ENCODE measurements at regions not wholly inside any gene's neighbourhood (a gene's known extent, or its start where the extent isn't known, plus 50 kb on each side); places are given as distances from the start of the nearest gene placed in this dataset.
A peak's percentile ranks its signal among the peaks of the same experiment; 100 is the strongest.

DNA sequence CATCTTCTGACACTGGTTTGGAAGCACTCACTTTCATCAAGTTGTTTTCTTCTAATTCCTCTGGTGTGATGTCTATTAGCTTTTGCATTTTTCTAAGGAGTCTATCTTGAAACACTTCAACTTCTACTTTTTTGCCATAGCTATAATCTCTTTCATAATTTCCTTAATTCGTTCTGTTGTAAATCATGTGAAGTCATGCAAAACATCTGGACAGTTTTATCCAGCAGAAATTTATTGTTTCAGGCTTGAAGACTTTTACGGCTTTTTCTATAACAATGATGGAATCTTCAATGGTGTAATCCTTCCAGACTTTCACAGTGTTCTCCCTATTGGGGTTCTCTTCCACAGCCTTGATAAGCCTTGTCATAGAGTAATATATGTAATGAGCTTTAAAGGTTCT lies 74.9 kb upstream of the PABPC4L start:
- Mint-ChIP-seq H3K36me3 (ENCODE audit: low read depth, unreplicated experiment) (no peaks in the 10 kb centered on the region), H3K27me3 (ENCODE audit: low read depth, unreplicated experiment) (no peaks in the 10 kb centered on the region), H3K4me3 (ENCODE audit: unreplicated experiment) (no peak overlapping the region), H3K4me1 (ENCODE audit: low read depth, unreplicated experiment) (no peaks in the 10 kb centered on the region), H3K9me3 (ENCODE audit: unreplicated experiment) (no peaks in the 10 kb centered on the region), H3K27ac (ENCODE audit: unreplicated experiment) (no peak overlapping the region)
- Histone ChIP-seq H3K27ac (ENCODE audit: low read depth, low read length) (no peak overlapping the region), H3K79me2 (ENCODE audit: insufficient read depth, low read length) (no peaks in the 10 kb centered on the region), H3K4me3 (ENCODE audit: insufficient read depth, low read depth, low read length) (no peak overlapping the region), H3K4me1 (ENCODE audit: insufficient read depth, low read length) (no peaks in the 10 kb centered on the region), H3K27me3 (ENCODE audit: insufficient read depth, low read length) (no peaks in the 10 kb centered on the region), H3K9me3 (ENCODE audit: insufficient read depth, low read depth, low read length) (no peaks in the 10 kb centered on the region), H3K9ac (ENCODE audit: low read length) (no peak overlapping the region), H2AFZ (ENCODE audit: low read depth, low read length) (no peak overlapping the region), H3K4me2 (ENCODE audit: low read length) (no peak overlapping the region), H4K20me1 (ENCODE audit: insufficient read depth, low read length) (no peaks in the 10 kb centered on the region), H3K36me3 (ENCODE audit: insufficient read depth, low read length) (no peaks in the 10 kb centered on the region)
- FAIRE-seq (peak; percentile 5), DNase-seq (ENCODE audit: low read depth) (no peak)
- no peak for TF ChIP-seq EZH2 (IDR thresholded peaks at IDR 0.05; ENCODE audit: insufficient read depth, low read length)
- TF ChIP-seq CTCF (IDR thresholded peaks at IDR 0.05; ENCODE audit: insufficient read depth, low read depth, low read length): no peak

- no peak overlapping the region for H3K27ac Mint-ChIP-seq (ENCODE audit: unreplicated experiment)
- Histone ChIP-seq H4K20me1 (ENCODE audit: insufficient read depth, low read length) (no peaks in the 10 kb centered on the region), H3K36me3 (ENCODE audit: insufficient read depth, low read length) (no peaks in the 10 kb centered on the region), H3K27me3 (ENCODE audit: insufficient read depth, low read length) (no peaks in the 10 kb centered on the region), H2AFZ (ENCODE audit: low read depth, low read length) (no peak overlapping the region), H3K9ac (ENCODE audit: low read length) (no peak overlapping the region), H3K4me2 (ENCODE audit: low read length) (no peak overlapping the region), H3K27ac (ENCODE audit: low read depth, low read length) (no peak overlapping the region), H3K9me3 (ENCODE audit: insufficient read depth, low read depth, low read length) (no peaks in the 10 kb centered on the region), H3K4me3 (ENCODE audit: insufficient read depth, low read depth, low read length) (no peak overlapping the region), H3K4me1 (ENCODE audit: insufficient read depth, low read length) (no peaks in the 10 kb centered on the region), H3K79me2 (ENCODE audit: insufficient read depth, low read length) (no peaks in the 10 kb centered on the region)
- H3K27me3 Mint-ChIP-seq (ENCODE audit: low read depth, unreplicated experiment): no peaks in the 10 kb centered on the region
- no peaks in the 10 kb centered on the region for H3K4me1 Mint-ChIP-seq (ENCODE audit: low read depth, unreplicated experiment)
- DNase-seq (ENCODE audit: low read depth) (no peak), FAIRE-seq (no peak)
- no peaks in the 10 kb centered on the region for H3K36me3 Mint-ChIP-seq (ENCODE audit: low read depth, unreplicated experiment)
- peaks cover 4% of the 10 kb centered on the region for H3K9me3 Mint-ChIP-seq (ENCODE audit: unreplicated experiment)
- H3K4me3 Mint-ChIP-seq (ENCODE audit: unreplicated experiment): no peak overlapping the region
- TF ChIP-seq CTCF (IDR thresholded peaks at IDR 0.05; ENCODE audit: insufficient read depth, low read depth, low read length): no peak
- no peak for TF ChIP-seq EZH2 (IDR thresholded peaks at IDR 0.05; ENCODE audit: insufficient read depth, low read length)
Observed at GRCh38 chr4:134260126-134260525, 58.5 kb upstream of the PABPC4L start.

Data from astrocyte (in vitro differentiated cells and primary cell).